BLaER1 (cell line): ENCODE measurements at regions not wholly inside any gene's neighbourhood (a gene's known extent, or its start where the extent isn't known, plus 50 kb on each side); places are given as distances from the start of the nearest gene placed in this dataset.
A peak's percentile ranks its signal among the peaks of the same experiment; 100 is the strongest.

Experiments
- H3K27ac ChIP-seq: shearing (Covaris generic); formaldehyde crosslinking; 2 replicates; pipeline ENCODE4 v1.8.1; 2022
- H3K27me3 ChIP-seq: shearing (Covaris generic); formaldehyde crosslinking; 2 replicates; pipeline ENCODE4 v1.8.1; 2022
- H3K36me3 ChIP-seq: shearing (Covaris generic); formaldehyde crosslinking; 2 replicates; pipeline ENCODE4 v1.8.1; 2022
- H3K4me1 ChIP-seq: shearing (Covaris generic); formaldehyde crosslinking; 2 replicates; pipeline ENCODE4 v1.8.1; 2022
- H3K4me2 ChIP-seq: shearing (Covaris generic); formaldehyde crosslinking; 2 replicates; pipeline ENCODE4 v1.8.1; 2022
- H3K4me3 ChIP-seq: shearing (Covaris generic); formaldehyde crosslinking; 2 replicates; pipeline ENCODE4 v1.8.1; 2022
- H3K9ac ChIP-seq: shearing (Covaris generic); formaldehyde crosslinking; 2 replicates; pipeline ENCODE4 v1.8.1; 2022
- H3K9me3 ChIP-seq: shearing (Covaris generic); formaldehyde crosslinking; 2 replicates; pipeline ENCODE4 v1.8.1; 2022
- H4K20me1 ChIP-seq: shearing (Covaris generic); formaldehyde crosslinking; 2 replicates; pipeline ENCODE4 v1.8.1; 2022
- Cebpa-rat ChIP-seq: shearing (Covaris generic); IDR thresholded peaks from 2 replicates; pipeline ENCODE4 v1.8.1; 2022

DNA sequence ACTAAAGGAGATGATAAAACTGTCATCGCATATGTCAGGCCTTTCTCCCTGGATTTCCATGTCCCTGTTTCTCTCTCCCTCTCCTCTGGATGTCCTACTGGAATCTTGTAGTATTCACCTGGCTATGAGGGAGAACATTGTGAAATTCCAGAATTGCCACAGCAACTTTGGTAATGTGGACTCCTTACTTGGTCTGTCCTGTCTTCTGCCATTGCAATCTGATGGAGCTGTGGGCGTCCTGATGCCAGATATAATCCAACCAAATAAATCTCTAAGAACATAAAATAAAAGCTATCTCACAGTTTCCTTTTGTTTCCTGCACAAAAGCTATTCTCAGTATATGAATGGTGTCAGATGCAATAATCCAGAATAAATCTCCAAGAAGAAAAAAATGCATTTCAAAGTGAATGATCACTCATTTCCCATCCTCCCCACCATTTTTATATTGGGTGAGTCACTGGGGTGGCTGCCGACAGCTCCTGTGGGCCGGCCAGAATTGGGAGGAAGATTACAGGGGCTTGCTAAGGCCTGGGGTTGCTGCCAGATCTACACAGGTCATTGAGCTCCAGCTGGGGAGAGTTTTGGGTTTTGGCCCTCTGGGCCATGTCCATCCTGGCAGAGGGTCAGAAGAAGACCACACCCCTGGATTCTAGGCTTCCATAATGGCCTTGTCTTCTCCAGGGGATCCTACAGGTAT is 160.7 kb upstream of the PITX1 start:
- no peak for TF ChIP-seq Cebpa-rat
- H3K27me3 ChIP-seq: peaks cover 28% of the 10 kb centered on the region
- no peak overlapping the region for H3K4me2 ChIP-seq
- H3K4me3 ChIP-seq: no peak overlapping the region
- no peak overlapping the region for H3K27ac ChIP-seq
- H3K9ac ChIP-seq: no peak overlapping the region
- H4K20me1 ChIP-seq: no peaks in the 10 kb centered on the region
- H3K4me1 ChIP-seq: no peaks in the 10 kb centered on the region
- H3K36me3 ChIP-seq: no peaks in the 10 kb centered on the region
- H3K9me3 ChIP-seq: peaks cover 11% of the 10 kb centered on the region

DNA sequence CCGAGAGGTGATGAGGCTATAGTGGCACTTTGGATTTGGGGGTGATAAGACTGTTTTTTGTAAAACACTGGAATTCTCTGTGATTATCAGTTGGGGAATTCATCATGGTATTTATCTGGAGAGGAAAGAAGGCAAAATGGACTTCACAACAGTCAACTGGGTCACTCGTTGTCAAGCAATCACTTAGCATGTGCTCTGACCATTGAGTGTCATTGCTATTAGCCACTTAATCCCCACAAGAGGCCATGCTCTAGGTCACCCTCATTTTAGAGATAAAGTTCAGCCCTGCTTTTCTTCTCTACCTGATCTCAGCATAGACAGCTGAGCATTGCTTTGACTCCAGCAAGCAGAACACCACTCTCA is 160.1 kb upstream of the PITX1 start:
- peaks cover 11% of the 10 kb centered on the region for H3K9me3 ChIP-seq
- no peak overlapping the region for H3K9ac ChIP-seq
- no peak overlapping the region for H3K4me3 ChIP-seq
- no peak overlapping the region for H3K4me2 ChIP-seq
- no peak overlapping the region for H3K27ac ChIP-seq
- peaks cover 35% of the 10 kb centered on the region for H3K27me3 ChIP-seq
- no peaks in the 10 kb centered on the region for H3K36me3 ChIP-seq
- no peak for TF ChIP-seq Cebpa-rat
- no peaks in the 10 kb centered on the region for H4K20me1 ChIP-seq
- H3K4me1 ChIP-seq: no peaks in the 10 kb centered on the region

DNA sequence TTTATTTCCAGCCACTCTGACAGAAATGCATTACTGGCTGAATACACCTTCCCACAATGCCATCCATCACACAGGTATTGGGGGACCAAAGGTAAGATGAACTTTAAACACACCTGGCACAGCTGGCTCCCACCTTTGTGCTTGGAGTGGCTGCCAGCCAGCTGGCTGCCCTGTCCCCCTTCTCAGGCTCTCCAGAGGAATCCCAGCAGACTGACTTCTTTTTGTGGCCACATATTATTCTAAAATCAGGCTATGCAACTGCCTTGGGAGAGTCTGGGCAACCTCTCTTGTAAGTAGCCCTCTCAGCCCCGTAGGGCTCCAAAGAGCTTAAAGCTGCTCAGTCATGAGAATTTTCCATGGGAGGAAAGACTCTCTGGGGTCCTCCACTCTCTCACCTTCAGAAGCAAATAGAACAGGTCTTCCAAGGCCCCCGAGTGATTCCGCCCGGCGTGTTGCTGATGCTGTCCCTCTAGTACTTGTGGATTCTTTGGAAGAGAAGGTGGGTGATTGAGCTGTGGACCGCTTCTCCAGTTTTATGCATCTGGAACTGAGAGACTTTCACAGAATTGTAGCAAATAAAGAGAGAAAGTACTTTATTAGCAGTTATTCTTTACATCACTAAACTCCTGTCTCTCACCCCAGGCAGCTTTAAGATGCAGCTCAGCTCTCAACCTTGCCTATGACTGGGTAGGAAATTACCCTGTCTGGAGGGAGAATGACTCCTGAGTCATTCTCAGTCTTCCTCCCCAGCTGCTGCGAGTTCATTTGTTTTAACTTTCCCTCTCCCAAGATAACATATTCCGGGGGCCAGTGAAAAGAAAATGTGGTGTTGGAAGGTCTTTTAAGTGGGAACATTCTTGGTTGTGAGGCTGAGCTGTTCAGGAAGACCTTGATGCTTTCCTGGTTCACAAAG is 159.4 kb upstream of the PITX1 start:
- Histone ChIP-seq H3K9me3 (peaks cover 11% of the 10 kb centered on the region), H3K4me3 (no peak overlapping the region), H3K4me1 (no peaks in the 10 kb centered on the region), H3K36me3 (no peaks in the 10 kb centered on the region), H3K4me2 (no peak overlapping the region), H3K27ac (no peak overlapping the region), H3K27me3 (peaks cover 38% of the 10 kb centered on the region), H4K20me1 (no peaks in the 10 kb centered on the region), H3K9ac (no peak overlapping the region)
- TF ChIP-seq Cebpa-rat: no peak

DNA sequence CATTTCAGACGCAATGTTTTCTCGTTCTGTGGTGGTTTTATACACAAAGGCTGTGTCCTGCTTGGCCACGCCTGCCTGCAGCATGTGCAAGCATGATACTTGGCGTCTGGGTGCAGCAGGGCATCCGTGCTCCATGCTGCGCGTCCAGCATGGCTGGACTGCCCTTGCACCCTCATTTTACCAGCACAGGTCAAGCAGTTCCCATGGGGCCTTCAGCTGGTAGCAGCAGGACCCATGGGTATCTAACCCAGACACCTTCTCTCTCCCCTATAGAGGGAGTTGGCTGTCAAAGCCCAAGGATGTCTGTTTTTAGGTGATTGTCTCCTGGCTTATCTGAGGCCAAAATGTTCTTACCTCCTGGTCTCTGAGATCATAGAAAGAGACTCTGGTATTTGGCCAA is 158.3 kb upstream of the PITX1 start:
- H3K27me3 ChIP-seq: peaks cover 38% of the 10 kb centered on the region
- no peak for TF ChIP-seq Cebpa-rat
- no peak overlapping the region for H3K9ac ChIP-seq
- no peak overlapping the region for H3K4me3 ChIP-seq
- H3K9me3 ChIP-seq: peaks cover 11% of the 10 kb centered on the region
- no peaks in the 10 kb centered on the region for H4K20me1 ChIP-seq
- H3K27ac ChIP-seq: no peak overlapping the region
- H3K4me1 ChIP-seq: no peaks in the 10 kb centered on the region
- no peak overlapping the region for H3K4me2 ChIP-seq
- no peaks in the 10 kb centered on the region for H3K36me3 ChIP-seq

DNA sequence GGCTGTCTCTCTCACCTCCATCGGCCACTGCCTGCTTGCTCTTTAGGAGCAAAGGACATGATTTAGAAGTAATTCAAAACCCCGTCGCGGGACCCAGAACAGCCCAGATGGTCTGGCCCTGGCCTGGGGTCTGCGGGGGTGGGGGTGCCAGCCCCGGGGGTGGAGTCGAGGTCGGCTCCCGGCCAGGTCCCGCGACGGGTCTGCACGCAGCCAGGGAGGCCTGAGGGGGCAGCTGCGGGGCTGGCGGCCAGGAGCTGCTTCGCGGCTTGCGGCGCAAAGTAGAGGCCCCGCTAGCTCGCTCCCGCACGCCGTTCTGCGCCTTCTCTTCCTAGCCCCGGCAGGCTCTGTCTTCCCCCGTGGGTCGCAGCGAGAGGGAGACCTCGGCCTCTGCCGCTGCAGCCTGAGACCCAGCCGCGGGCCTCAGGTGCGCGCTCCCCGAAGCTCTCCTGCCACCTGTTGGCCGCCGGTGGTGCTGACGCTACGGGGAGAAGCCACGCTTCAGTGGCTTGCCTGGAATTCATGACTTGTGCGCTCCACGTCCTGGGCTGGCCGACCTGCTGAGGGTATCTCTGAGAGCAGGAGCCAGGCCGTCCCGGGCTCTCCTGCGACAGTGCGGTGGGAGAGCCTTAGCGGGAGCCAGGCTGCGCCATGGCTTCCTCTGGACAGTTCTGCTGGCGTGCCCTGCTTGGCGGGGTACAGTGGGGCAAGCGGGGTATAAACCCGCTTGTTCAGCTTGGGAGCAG is 157.2 kb upstream of the PITX1 start:
- no peak for TF ChIP-seq Cebpa-rat
- Histone ChIP-seq H3K4me3 (peak overlapping the region; percentile 60), H3K36me3 (no peaks in the 10 kb centered on the region), H3K4me2 (peak overlapping the region; percentile 71), H3K27me3 (peaks cover 38% of the 10 kb centered on the region), H3K9ac (no peak overlapping the region; the same call in 1 of the 2 replicates), H4K20me1 (no peaks in the 10 kb centered on the region), H3K27ac (no peak overlapping the region), H3K4me1 (no peaks in the 10 kb centered on the region), H3K9me3 (peaks cover 6% of the 10 kb centered on the region)

DNA sequence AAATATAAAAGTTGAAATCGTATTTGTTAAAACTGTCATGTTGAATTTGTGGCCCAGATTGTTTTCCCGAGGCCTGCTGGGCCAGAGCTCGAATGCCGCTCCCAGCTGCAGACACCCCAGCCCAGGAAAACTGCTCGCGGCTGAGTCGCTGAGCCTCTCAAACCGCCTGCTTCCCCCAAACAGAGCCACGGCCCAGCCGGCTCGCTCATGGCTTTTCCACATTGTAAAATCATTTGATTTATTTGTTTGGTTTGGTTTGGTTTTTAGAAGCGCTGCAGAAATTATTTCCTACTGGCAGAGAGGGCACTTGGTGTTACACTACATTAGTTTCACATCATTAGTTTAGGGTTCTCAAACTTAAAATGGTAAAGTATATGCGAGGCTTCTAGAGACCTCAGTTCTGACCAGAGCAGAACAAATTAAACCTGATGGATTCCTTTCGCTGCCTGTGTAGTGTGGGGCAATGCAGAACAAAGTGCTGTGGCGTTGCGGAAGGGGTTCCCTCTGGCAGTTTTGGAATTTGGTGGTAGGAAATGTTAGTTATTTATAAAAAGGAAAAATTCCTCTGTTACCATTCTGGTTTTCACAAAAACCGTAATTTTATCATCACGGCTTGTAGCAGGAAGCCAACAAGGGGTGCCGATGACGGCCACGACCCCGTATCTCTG is 156.5 kb upstream of the PITX1 start:
- no peaks in the 10 kb centered on the region for H3K36me3 ChIP-seq
- no peak for TF ChIP-seq Cebpa-rat
- H3K27me3 ChIP-seq: peaks cover 38% of the 10 kb centered on the region
- H4K20me1 ChIP-seq: no peaks in the 10 kb centered on the region
- H3K27ac ChIP-seq: no peak overlapping the region
- H3K9me3 ChIP-seq: peaks cover 4% of the 10 kb centered on the region; the same call in 1 of the 2 replicates
- no peak overlapping the region for H3K9ac ChIP-seq
- H3K4me3 ChIP-seq: peak overlapping the region; percentile 60
- H3K4me2 ChIP-seq: peak overlapping the region; percentile 71
- peaks cover 5% of the 10 kb centered on the region for H3K4me1 ChIP-seq

DNA sequence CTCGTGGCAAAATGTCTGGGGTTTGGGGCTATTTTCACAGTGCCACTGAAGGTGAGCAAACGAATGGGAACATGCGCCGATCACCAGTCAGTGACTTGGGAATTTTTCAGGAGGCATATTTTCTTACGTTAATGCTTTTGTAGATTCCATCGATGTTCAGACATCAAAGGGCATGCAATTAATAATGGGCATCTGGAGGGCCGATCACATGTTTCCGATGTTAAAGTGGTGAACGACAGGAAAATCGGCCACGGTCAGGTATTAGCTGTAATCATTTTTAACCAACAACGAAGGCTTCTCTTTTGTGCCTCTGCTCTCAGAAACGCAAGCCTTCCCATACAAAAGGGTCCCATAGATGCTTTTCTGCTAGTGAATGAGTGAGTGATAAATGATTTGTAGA is 155.0 kb upstream of the PITX1 start:
- Histone ChIP-seq H3K9me3 (peaks cover 4% of the 10 kb centered on the region; the same call in 1 of the 2 replicates), H3K27ac (no peak overlapping the region), H3K27me3 (peaks cover 38% of the 10 kb centered on the region), H3K4me2 (no peak overlapping the region), H4K20me1 (no peaks in the 10 kb centered on the region), H3K9ac (no peak overlapping the region), H3K36me3 (no peaks in the 10 kb centered on the region), H3K4me1 (peaks cover 9% of the 10 kb centered on the region), H3K4me3 (no peak overlapping the region)
- no peak for TF ChIP-seq Cebpa-rat

DNA sequence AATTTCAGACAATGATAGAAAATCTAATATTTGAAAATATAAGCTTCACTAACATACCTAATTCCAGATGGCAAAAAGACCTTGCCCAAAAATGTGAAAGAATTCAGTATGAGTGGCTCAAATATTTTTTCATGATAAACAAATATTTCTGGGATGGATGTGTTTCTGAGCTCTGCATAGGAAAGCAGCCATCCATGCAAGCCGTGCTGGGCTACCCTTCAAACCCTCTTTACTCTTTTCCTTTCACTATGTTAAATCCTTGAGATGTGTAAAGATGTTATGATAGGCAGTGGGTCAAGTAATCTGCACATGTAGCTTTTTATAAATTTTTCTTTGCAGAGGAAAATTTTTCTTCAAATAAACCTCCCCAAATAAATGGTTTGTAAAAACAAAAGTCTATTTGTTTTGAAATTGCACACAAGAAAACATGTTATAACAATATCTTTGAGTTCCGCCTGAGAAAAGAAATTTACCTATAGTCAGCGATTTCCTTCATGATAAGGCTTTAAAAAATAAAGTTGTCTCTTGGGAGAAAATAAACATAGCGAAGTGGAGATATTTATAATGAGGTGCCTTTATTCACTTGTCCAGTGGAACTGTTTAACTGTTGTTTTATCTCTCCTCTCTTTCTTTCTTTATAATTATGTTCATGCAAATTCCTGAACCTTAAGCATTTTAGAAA is 154.3 kb upstream of the PITX1 start:
- H3K4me3 ChIP-seq: no peak overlapping the region
- no peaks in the 10 kb centered on the region for H4K20me1 ChIP-seq
- no peak overlapping the region for H3K9ac ChIP-seq
- H3K27ac ChIP-seq: no peak overlapping the region
- H3K27me3 ChIP-seq: peaks cover 38% of the 10 kb centered on the region
- H3K4me1 ChIP-seq: peaks cover 9% of the 10 kb centered on the region
- H3K9me3 ChIP-seq: peaks cover 4% of the 10 kb centered on the region; the same call in 1 of the 2 replicates
- H3K36me3 ChIP-seq: no peaks in the 10 kb centered on the region
- no peak for TF ChIP-seq Cebpa-rat
- H3K4me2 ChIP-seq: no peak overlapping the region
